K562 (cell line): ENCODE measurements at regions not wholly inside any gene's neighbourhood (a gene's known extent, or its start where the extent isn't known, plus 50 kb on each side); places are given as distances from the start of the nearest gene placed in this dataset.

Experiments
- ADNP ChIP-seq: fragments of 200-800 bp; sonication (Bioruptor generic); IDR thresholded peaks from 2 replicates; pipeline ENCODE4 v1.6.1; 2016; ENCODE audit warnings: missing genetic modification characterization, missing compliant biosample characterization
- BACH1 ChIP-seq: fragments of 200-800 bp; sonication (Bioruptor generic); IDR thresholded peaks from 2 replicates; pipeline ENCODE4 v1.6.1; 2016; ENCODE audit warnings: missing genetic modification characterization, missing compliant biosample characterization
- CREB3L1 ChIP-seq: fragments of 450-650 bp; IDR thresholded peaks from 2 replicates; pipeline ENCODE4 v1.6.1; 2014; ENCODE audit warnings: low read depth, mild to moderate bottlenecking, moderate library complexity, borderline replicate concordance
- MAFG ChIP-seq: fragments of 450-650 bp; conservative IDR thresholded peaks from 2 replicates; pipeline ENCODE4 v1.6.1; 2016; ENCODE audit warnings: missing genetic modification characterization, missing compliant biosample characterization
- PCBP1 ChIP-seq: fragments of 200-400 bp; formaldehyde crosslinking; IDR thresholded peaks from 2 replicates; pipeline ENCODE4 v1.6.1; 2018; ENCODE audit warnings: mild to moderate bottlenecking, low read depth, low read length; ENCODE audit not compliant: poor library complexity, severe bottlenecking
- POLR2A ChIP-seq: fragments of 450-650 bp; conservative IDR thresholded peaks from 2 replicates; pipeline ENCODE4 v1.6.1; 2016
- PYGO2 ChIP-seq: fragments of 450-650 bp; IDR thresholded peaks from 2 replicates; pipeline ENCODE4 v1.6.1; 2016; ENCODE audit warnings: mild to moderate bottlenecking, missing genetic modification characterization, moderate library complexity, missing compliant biosample characterization
- ZBTB17 ChIP-seq: fragments of 450-650 bp; formaldehyde crosslinking; IDR thresholded peaks from 2 replicates; pipeline ENCODE4 v1.4.0; 2020; ENCODE audit warnings: mild to moderate bottlenecking
- ZNF324 ChIP-seq: fragments of 250-450 bp; sonication (Bioruptor Pico); IDR thresholded peaks from 2 replicates; pipeline ENCODE4 v1.4.0; 2020; ENCODE audit warnings: mild to moderate bottlenecking
- ZNF584 ChIP-seq: fragments of 200-800 bp; sonication (Bioruptor generic); IDR thresholded peaks from 2 replicates; pipeline ENCODE4 v1.6.1; 2016; ENCODE audit warnings: low read depth, mild to moderate bottlenecking, missing genetic modification characterization, missing compliant biosample characterization
- ZNF76 ChIP-seq: fragments of 250-450 bp; sonication (Bioruptor Pico); IDR thresholded peaks from 2 replicates; pipeline ENCODE4 v1.4.0; 2020; ENCODE audit warnings: mild to moderate bottlenecking, moderate library complexity, borderline replicate concordance
- TF ChIP-seq, protein P1 (sequence below): fragments of 450-650 bp; IDR thresholded peaks from 2 replicates; pipeline ENCODE4 v1.6.1; 2016; ENCODE audit warnings: mild to moderate bottlenecking, moderate library complexity
- TF ChIP-seq, protein P2 (sequence below): fragments of 450-650 bp; IDR thresholded peaks from 2 replicates; pipeline ENCODE4 v1.6.1; 2016; ENCODE audit warnings: antibody characterized with exemption

DNA sequence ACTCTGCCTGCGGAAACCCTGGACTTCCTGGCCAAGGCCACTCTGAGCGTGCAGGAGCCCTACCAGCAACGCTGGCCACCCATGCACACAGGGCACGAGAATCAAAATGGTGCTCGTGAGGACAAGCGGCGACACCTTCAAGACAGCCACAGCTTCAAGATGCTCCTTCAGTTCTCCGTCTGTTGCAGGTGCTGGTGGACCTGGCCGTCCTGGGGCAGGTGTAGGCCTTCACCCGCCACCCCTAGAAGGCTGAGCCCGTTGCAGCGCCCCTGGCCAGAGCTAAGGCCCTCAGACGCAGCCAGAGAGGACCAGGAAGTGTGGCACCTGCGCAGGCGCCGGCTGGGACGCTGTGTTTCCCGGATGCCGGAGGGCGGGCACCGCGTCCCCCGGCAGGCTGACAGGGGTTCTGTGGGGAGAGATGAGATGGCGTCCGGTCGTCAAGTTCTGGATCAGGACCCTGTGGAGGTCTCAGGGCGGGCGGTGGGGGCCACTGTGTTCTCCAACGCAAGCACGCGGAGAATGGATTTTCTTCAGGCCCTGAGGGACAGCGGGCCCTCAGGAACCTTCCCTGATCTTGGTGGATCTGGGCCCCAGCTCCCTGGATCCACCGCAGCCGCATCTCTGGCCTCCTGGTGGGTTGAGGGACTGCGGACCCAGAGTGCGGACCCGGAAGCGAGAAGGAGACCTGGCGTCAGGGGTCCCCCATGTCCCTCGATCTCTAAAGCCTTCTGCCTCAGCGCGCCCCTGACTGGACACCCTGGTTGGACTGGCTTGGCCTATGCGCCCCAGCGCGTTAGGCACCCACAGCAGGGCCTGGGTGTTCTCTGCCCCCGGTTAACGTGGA lies 1770.8 kb upstream of the CDH9 start (continued):
- TF ChIP-seq, protein P1, sequence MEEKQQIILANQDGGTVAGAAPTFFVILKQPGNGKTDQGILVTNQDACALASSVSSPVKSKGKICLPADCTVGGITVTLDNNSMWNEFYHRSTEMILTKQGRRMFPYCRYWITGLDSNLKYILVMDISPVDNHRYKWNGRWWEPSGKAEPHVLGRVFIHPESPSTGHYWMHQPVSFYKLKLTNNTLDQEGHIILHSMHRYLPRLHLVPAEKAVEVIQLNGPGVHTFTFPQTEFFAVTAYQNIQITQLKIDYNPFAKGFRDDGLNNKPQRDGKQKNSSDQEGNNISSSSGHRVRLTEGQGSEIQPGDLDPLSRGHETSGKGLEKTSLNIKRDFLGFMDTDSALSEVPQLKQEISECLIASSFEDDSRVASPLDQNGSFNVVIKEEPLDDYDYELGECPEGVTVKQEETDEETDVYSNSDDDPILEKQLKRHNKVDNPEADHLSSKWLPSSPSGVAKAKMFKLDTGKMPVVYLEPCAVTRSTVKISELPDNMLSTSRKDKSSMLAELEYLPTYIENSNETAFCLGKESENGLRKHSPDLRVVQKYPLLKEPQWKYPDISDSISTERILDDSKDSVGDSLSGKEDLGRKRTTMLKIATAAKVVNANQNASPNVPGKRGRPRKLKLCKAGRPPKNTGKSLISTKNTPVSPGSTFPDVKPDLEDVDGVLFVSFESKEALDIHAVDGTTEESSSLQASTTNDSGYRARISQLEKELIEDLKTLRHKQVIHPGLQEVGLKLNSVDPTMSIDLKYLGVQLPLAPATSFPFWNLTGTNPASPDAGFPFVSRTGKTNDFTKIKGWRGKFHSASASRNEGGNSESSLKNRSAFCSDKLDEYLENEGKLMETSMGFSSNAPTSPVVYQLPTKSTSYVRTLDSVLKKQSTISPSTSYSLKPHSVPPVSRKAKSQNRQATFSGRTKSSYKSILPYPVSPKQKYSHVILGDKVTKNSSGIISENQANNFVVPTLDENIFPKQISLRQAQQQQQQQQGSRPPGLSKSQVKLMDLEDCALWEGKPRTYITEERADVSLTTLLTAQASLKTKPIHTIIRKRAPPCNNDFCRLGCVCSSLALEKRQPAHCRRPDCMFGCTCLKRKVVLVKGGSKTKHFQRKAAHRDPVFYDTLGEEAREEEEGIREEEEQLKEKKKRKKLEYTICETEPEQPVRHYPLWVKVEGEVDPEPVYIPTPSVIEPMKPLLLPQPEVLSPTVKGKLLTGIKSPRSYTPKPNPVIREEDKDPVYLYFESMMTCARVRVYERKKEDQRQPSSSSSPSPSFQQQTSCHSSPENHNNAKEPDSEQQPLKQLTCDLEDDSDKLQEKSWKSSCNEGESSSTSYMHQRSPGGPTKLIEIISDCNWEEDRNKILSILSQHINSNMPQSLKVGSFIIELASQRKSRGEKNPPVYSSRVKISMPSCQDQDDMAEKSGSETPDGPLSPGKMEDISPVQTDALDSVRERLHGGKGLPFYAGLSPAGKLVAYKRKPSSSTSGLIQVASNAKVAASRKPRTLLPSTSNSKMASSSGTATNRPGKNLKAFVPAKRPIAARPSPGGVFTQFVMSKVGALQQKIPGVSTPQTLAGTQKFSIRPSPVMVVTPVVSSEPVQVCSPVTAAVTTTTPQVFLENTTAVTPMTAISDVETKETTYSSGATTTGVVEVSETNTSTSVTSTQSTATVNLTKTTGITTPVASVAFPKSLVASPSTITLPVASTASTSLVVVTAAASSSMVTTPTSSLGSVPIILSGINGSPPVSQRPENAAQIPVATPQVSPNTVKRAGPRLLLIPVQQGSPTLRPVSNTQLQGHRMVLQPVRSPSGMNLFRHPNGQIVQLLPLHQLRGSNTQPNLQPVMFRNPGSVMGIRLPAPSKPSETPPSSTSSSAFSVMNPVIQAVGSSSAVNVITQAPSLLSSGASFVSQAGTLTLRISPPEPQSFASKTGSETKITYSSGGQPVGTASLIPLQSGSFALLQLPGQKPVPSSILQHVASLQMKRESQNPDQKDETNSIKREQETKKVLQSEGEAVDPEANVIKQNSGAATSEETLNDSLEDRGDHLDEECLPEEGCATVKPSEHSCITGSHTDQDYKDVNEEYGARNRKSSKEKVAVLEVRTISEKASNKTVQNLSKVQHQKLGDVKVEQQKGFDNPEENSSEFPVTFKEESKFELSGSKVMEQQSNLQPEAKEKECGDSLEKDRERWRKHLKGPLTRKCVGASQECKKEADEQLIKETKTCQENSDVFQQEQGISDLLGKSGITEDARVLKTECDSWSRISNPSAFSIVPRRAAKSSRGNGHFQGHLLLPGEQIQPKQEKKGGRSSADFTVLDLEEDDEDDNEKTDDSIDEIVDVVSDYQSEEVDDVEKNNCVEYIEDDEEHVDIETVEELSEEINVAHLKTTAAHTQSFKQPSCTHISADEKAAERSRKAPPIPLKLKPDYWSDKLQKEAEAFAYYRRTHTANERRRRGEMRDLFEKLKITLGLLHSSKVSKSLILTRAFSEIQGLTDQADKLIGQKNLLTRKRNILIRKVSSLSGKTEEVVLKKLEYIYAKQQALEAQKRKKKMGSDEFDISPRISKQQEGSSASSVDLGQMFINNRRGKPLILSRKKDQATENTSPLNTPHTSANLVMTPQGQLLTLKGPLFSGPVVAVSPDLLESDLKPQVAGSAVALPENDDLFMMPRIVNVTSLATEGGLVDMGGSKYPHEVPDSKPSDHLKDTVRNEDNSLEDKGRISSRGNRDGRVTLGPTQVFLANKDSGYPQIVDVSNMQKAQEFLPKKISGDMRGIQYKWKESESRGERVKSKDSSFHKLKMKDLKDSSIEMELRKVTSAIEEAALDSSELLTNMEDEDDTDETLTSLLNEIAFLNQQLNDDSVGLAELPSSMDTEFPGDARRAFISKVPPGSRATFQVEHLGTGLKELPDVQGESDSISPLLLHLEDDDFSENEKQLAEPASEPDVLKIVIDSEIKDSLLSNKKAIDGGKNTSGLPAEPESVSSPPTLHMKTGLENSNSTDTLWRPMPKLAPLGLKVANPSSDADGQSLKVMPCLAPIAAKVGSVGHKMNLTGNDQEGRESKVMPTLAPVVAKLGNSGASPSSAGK: peak; percentile 81
- TF ChIP-seq, protein P2, sequence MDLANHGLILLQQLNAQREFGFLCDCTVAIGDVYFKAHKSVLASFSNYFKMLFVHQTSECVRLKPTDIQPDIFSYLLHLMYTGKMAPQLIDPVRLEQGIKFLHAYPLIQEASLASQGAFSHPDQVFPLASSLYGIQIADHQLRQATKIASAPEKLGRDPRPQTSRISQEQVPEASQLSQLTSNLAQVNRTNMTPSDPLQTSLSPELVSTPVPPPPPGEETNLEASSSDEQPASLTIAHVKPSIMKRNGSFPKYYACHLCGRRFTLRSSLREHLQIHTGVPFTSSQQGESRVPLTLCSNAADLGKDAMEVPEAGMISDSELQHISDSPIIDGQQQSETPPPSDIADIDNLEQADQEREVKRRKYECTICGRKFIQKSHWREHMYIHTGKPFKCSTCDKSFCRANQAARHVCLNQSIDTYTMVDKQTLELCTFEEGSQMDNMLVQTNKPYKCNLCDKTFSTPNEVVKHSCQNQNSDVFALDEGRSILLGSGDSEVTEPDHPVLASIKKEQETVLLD: peak; percentile 94
- TF ChIP-seq POLR2A (peak; percentile 89), CREB3L1 (0 out of 2 replicates have a peak, but pooled peaks have one; percentile 36), PYGO2 (tag) (no peak), ZNF76 (CRISPR knock-in tag) (peak; percentile 86; the same call in 1 of the 2 replicates), PCBP1 (no peak), ZNF584 (CRISPR knock-in tag) (peak; percentile 81; the same call in 1 of the 2 replicates), ZNF324 (CRISPR knock-in tag) (peak; percentile 31; the same call in 1 of the 2 replicates), ADNP (tag) (no peak), BACH1 (tag) (peak; percentile 77; the same call in 1 of the 2 replicates), ZBTB17 (peak; percentile 89), MAFG (tag) (no peak)
